DND-41 (cell line): ENCODE measurements at regions not wholly inside any gene's neighbourhood (a gene's known extent, or its start where the extent isn't known, plus 50 kb on each side); places are given as distances from the start of the nearest gene placed in this dataset.

Experiments
- ATAC-seq: fragments of 200-7000 bp; cut with Tn5 transposase; 3 replicates; pipeline ENCODE4 v1.9.1; 2021; ENCODE audit warnings: low read depth; ENCODE audit not compliant: insufficient read depth
- DNase-seq: peaks from one replicate; pipeline ENCODE4 v3.0.0-alpha.2; 2020
- H2AFZ ChIP-seq: 2 replicates; pipeline ENCODE4 v1.6.0; 2012; ENCODE audit warnings: low read depth, low read length
- H3K27ac ChIP-seq: 2 replicates; pipeline ENCODE4 v1.5.1; 2012; ENCODE audit warnings: low read length, inconsistent platforms
- H3K27me3 ChIP-seq: fragments of 200-600 bp; sonication (generic); 2 replicates; pipeline ENCODE4 v1.6.0; 2012; ENCODE audit warnings: low read length, mild to moderate bottlenecking, inconsistent platforms; ENCODE audit not compliant: insufficient read depth, poor library complexity
- H3K36me3 ChIP-seq: 2 replicates; pipeline ENCODE4 v1.5.1; 2012; ENCODE audit warnings: low read length, inconsistent platforms; ENCODE audit not compliant: insufficient read depth
- H3K4me1 ChIP-seq: 2 replicates; pipeline ENCODE4 v1.5.1; 2012; ENCODE audit warnings: mild to moderate bottlenecking, low read length; ENCODE audit not compliant: insufficient read depth
- H3K4me2 ChIP-seq: 2 replicates; pipeline ENCODE4 v1.6.0; 2012; ENCODE audit warnings: mild to moderate bottlenecking, moderate library complexity, low read length, inconsistent platforms; ENCODE audit not compliant: insufficient read depth
- H3K4me3 ChIP-seq, 2 experiments: fragments of 200-600 bp in 1 of 2; shearing (Covaris generic) in 1 of 2; 2 replicates each; pipeline ENCODE4 v1.5.1; 2012 to 2016; ENCODE audit warnings: inconsistent platforms in 2 of 2, low read length in 2 of 2, mild to moderate bottlenecking in 2 of 2, low read depth in 1 of 2, moderate library complexity in 1 of 2
- H3K79me2 ChIP-seq: 2 replicates; pipeline ENCODE4 v1.6.0; 2012; ENCODE audit warnings: low read length, inconsistent platforms; ENCODE audit not compliant: insufficient read depth
- H3K9ac ChIP-seq: 2 replicates; pipeline ENCODE4 v1.6.0; 2012; ENCODE audit warnings: low read depth, mild to moderate bottlenecking, inconsistent platforms, low read length, moderate library complexity
- H3K9me3 ChIP-seq: 2 replicates; pipeline ENCODE4 v1.5.1; 2012; ENCODE audit warnings: low read length, moderate library complexity, mild to moderate bottlenecking, inconsistent platforms; ENCODE audit not compliant: insufficient read depth, severe bottlenecking
- H4K20me1 ChIP-seq: 2 replicates; pipeline ENCODE4 v1.6.0; 2012; ENCODE audit warnings: low read length; ENCODE audit not compliant: insufficient read depth
- CTCF ChIP-seq: IDR thresholded peaks from 2 replicates; pipeline ENCODE4 v1.5.1; 2012; ENCODE audit warnings: borderline replicate concordance, low read length, moderate library complexity, mild to moderate bottlenecking; ENCODE audit not compliant: poor library complexity, severe bottlenecking; ENCODE audit errors: extremely low read depth
- EZH2 ChIP-seq: IDR thresholded peaks from 3 replicates; pipeline ENCODE4 v1.6.1; 2012; ENCODE audit warnings: borderline replicate concordance, low read depth, mild to moderate bottlenecking, moderate library complexity, low read length, inconsistent platforms; ENCODE audit not compliant: severe bottlenecking

GRCh38 chr12:42903736-42904135 lies 314.2 kb upstream of the PRICKLE1 start:
- Histone ChIP-seq H3K4me1 (no peaks in the 10 kb centered on the region), H3K36me3 (no peaks in the 10 kb centered on the region), H3K9ac (no peak overlapping the region), H3K4me3 (no peak overlapping the region), H3K4me2 (no peak overlapping the region), H3K9me3 (peaks cover 2% of the 10 kb centered on the region), H2AFZ (no peak overlapping the region), H3K27ac (no peak overlapping the region), H4K20me1 (no peaks in the 10 kb centered on the region), H3K79me2 (no peaks in the 10 kb centered on the region), H3K27me3 (no peaks in the 10 kb centered on the region)
- ATAC-seq (no peak), DNase-seq (no peak)
- TF ChIP-seq EZH2 (no peak), CTCF (no peak)

GRCh38 chr12:42902001-42902400 lies 312.5 kb upstream of the PRICKLE1 start:
- H3K4me2 ChIP-seq, result no peak overlapping the region
- H3K36me3 ChIP-seq, result no peaks in the 10 kb centered on the region
- H3K9ac ChIP-seq, result no peak overlapping the region
- TF ChIP-seq EZH2, result no peak
- no peak for TF ChIP-seq CTCF
- no peaks in the 10 kb centered on the region for H4K20me1 ChIP-seq
- H3K79me2 ChIP-seq, result no peaks in the 10 kb centered on the region
- H3K4me1 ChIP-seq, result no peaks in the 10 kb centered on the region
- H2AFZ ChIP-seq, result no peak overlapping the region
- H3K9me3 ChIP-seq, result peaks cover 2% of the 10 kb centered on the region
- DNase-seq (no peak), ATAC-seq (no peak)
- no peak overlapping the region for H3K27ac ChIP-seq
- H3K4me3 ChIP-seq, result no peak overlapping the region
- H3K27me3 ChIP-seq, result no peaks in the 10 kb centered on the region

GRCh38 chr12:42893803-42894202 lies 304.3 kb upstream of the PRICKLE1 start:
- TF ChIP-seq CTCF, result no peak
- TF ChIP-seq EZH2, result no peak
- DNase-seq, result no peak
- Histone ChIP-seq H3K36me3 (no peaks in the 10 kb centered on the region), H2AFZ (no peak overlapping the region), H3K27me3 (no peaks in the 10 kb centered on the region), H3K4me3 (no peak overlapping the region), H3K9me3 (no peaks in the 10 kb centered on the region), H4K20me1 (no peaks in the 10 kb centered on the region), H3K27ac (no peak overlapping the region), H3K4me1 (no peaks in the 10 kb centered on the region), H3K79me2 (no peaks in the 10 kb centered on the region), H3K9ac (no peak overlapping the region), H3K4me2 (no peak overlapping the region)
- ATAC-seq, result no peak
